GM19463 (cell line): ENCODE measurements at regions not wholly inside any gene's neighbourhood (a gene's known extent, or its start where the extent isn't known, plus 50 kb on each side); places are given as distances from the start of the nearest gene placed in this dataset.

Source experiments
- ATAC-seq: cut with Tn5 transposase; IDR thresholded peaks from one replicate; pipeline ENCODE4 v1.9.1; 2021; ENCODE audit warnings: mild to moderate bottlenecking, moderate library complexity; ENCODE audit not compliant: unreplicated experiment

- no peak for ATAC-seq
Measured at GRCh38 chr14:56870336-56870735, 60.1 kb upstream of the OTX2 start.

GRCh38 chr14:56868660-56869059 is 58.4 kb upstream of the OTX2 start:
- no peak for ATAC-seq

- ATAC-seq, result no peak
Measured at GRCh38 chr14:56862836-56863235, 52.6 kb upstream of the OTX2 start.

GRCh38 chr14:56860441-56860840 is 50.2 kb upstream of the OTX2 start:
- no peak for ATAC-seq
